HG02588 (cell line): ENCODE measurements at regions not wholly inside any gene's neighbourhood (a gene's known extent, or its start where the extent isn't known, plus 50 kb on each side); places are given as distances from the start of the nearest gene placed in this dataset.
A peak's percentile ranks its signal among the peaks of the same experiment; 100 is the strongest.

Experiments
- ATAC-seq: cut with Tn5 transposase; IDR thresholded peaks from one replicate; pipeline ENCODE4 v1.9.1; 2021; ENCODE audit warnings: mild to moderate bottlenecking, moderate library complexity; ENCODE audit not compliant: unreplicated experiment

- ATAC-seq, result no peak
These were observed 62.7 kb downstream of the SIK1 start for GRCh38 chr21:43364261-43364510.

- ATAC-seq, result no peak
These were observed 63.2 kb downstream of the SIK1 start for GRCh38 chr21:43363506-43364260.

GRCh38 chr21:43362915-43363314 lies 64.0 kb downstream of the SIK1 start:
- no peak for ATAC-seq

GRCh38 chr21:43362321-43362791 lies 64.6 kb downstream of the SIK1 start:
- peak; percentile 44 for ATAC-seq

- ATAC-seq, result peak; percentile 32
These were observed 65.2 kb downstream of the SIK1 start for GRCh38 chr21:43361493-43362296.

- ATAC-seq, result no peak
These were observed 65.8 kb downstream of the SIK1 start for GRCh38 chr21:43361127-43361492.

GRCh38 chr21:43360441-43361126 lies 66.3 kb downstream of the SIK1 start:
- ATAC-seq, result no peak

- no peak for ATAC-seq
These were observed 67.8 kb downstream of the SIK1 start for GRCh38 chr21:43358940-43359822.

GRCh38 chr21:43357715-43358430 lies 69.1 kb downstream of the SIK1 start:
- no peak for ATAC-seq

- ATAC-seq, result no peak
These were observed 71.0 kb downstream of the SIK1 start for GRCh38 chr21:43355925-43356289.

GRCh38 chr21:43355266-43355924 lies 71.5 kb downstream of the SIK1 start:
- ATAC-seq, result no peak

- no peak for ATAC-seq
These were observed 72.3 kb downstream of the SIK1 start for GRCh38 chr21:43354666-43355065.

GRCh38 chr21:43354026-43354420 lies 72.9 kb downstream of the SIK1 start:
- no peak for ATAC-seq

GRCh38 chr21:43353282-43354025 lies 73.5 kb downstream of the SIK1 start:
- ATAC-seq, result no peak

GRCh38 chr21:43352568-43353281 lies 74.2 kb downstream of the SIK1 start:
- peak; percentile 65 for ATAC-seq

- no peak for ATAC-seq
These were observed 74.8 kb downstream of the SIK1 start for GRCh38 chr21:43352154-43352537.

GRCh38 chr21:43351501-43352153 lies 75.3 kb downstream of the SIK1 start:
- no peak for ATAC-seq

- no peak for ATAC-seq
These were observed 77.3 kb downstream of the SIK1 start for GRCh38 chr21:43349644-43350043.
